HG03097 (cell line): ENCODE measurements at regions not wholly inside any gene's neighbourhood (a gene's known extent, or its start where the extent isn't known, plus 50 kb on each side); places are given as distances from the start of the nearest gene placed in this dataset.
A peak's percentile ranks its signal among the peaks of the same experiment; 100 is the strongest.

Source experiments
- ATAC-seq: cut with Tn5 transposase; IDR thresholded peaks from one replicate; pipeline ENCODE4 v1.9.1; 2021; ENCODE audit not compliant: unreplicated experiment, low FRiP score

- ATAC-seq: no peak
These were observed 123.8 kb upstream of the PRPS1L1 start for GRCh38 chr7:18151422-18151821.

GRCh38 chr7:18153183-18153748, 125.6 kb upstream of the PRPS1L1 start:
- no peak for ATAC-seq

GRCh38 chr7:18154726-18155125, 127.1 kb upstream of the PRPS1L1 start:
- no peak for ATAC-seq

- ATAC-seq: no peak
These were observed 129.6 kb upstream of the PRPS1L1 start for GRCh38 chr7:18157233-18157632.

GRCh38 chr7:18162657-18163056, 135.0 kb upstream of the PRPS1L1 start:
- no peak for ATAC-seq

GRCh38 chr7:18163091-18163490, 135.4 kb upstream of the PRPS1L1 start:
- ATAC-seq: no peak

DNA sequence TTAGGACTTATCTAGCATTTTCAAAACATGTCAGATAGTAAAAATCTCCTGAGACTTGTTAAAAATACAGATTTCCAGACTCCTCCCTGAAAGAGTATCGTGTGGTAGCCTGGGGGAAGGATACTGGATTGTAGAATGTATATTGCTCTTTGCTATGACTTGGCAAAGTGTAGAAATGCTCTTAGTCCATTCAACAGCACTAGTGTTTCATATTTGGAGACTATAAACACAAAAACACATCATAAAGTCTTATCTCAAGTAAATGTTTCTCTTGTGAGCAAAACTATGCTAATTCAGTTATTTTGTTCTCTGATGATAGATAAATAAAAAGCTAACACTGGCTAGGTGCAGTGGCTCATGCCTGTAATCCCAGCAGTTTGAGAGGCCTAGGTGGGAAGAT, 137.5 kb upstream of the PRPS1L1 start:
- ATAC-seq: no peak

DNA sequence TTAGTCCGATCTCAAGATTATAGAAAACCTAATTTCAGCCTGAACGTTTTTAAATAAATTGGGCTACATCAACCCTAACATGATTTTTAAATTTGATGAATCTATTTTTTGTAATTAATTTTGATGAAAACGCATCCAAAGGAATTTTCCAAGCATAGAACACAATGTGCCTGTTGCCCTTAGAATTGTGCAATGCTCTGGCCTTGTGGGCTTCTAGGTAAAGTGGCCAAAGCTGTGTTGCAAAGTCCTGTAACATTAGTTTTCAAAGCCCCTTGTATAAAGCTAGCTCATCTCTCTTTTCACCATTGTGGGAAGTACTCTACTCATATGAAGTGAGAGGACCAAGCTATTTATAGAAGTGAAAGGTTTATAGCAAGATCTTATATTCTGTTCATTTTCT, 138.4 kb upstream of the PRPS1L1 start:
- no peak for ATAC-seq

- no peak for ATAC-seq
These were observed 140.2 kb upstream of the PRPS1L1 start for GRCh38 chr7:18167815-18168214.

- no peak for ATAC-seq
These were observed 147.3 kb upstream of the PRPS1L1 start for GRCh38 chr7:18174996-18175395.

DNA sequence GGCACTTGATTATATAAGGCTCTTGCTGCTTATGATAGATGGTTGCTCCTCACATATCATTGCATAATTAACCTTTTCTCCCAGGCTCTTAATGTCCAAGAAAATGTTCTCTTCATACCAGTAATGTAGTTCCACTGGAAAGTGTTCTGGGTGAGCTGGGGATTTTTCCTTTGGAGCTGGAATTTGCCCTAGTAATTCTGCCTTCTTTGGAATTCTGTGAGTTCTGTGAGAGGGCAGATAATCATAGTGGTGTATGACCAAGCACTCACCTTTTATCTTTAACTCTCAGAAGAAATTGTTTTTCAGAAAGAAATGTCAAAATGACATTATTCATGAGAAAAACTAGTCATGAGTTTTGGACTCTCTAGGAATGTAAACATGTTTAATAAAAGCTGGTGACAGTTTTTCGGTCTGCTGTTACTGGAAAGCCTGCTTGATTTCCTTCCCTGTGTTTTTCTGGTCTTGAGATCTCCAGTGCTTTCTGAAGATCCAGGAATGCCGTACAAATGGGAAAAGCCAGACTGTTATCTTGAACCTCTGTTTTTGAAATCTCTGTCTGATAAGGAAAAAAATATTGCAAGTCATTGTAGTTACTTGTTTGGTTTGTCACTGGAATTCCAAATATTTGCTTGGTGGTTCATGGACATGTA, 148.3 kb upstream of the PRPS1L1 start:
- ATAC-seq: no peak

GRCh38 chr7:18177129-18177814, 149.6 kb upstream of the PRPS1L1 start:
- no peak for ATAC-seq

DNA sequence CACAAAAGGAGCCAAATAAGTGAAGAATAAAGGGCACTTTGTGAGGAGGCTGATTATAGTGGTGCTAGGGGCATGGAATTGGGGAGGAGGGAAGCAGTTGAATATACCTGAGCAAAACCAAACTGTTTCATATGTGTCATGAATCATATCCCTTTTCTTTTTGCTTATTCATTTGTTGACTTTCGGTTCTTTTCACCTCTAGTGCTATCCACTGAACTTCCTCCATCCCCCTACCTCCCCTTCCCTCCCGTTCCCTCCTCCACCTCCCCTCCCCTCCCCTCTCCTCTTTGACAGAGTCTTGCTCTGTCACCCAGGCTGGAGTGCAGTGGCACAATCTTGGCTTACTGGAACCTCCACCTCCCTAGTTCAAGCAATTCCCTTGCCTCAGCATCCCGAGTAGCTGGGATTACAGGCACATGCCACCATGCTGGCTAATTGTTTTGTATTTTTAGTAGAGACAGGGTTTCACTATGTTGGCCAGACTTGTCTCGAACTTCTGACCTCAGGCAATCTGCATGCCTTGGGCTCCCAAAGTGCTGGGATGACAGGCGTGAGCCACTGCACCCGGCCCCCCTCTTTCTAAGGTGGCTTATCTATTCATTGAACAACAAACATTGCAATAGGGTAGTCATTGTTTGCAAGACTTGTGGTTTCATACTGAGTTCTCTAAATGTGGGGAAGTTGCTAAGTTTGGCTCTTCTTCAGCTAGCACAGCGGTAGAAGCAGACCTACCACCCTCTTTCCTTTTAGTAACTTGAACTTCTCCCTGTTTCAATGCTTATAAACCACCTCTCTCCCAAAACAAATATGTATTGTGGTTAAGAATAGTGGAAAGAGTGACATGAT, 150.4 kb upstream of the PRPS1L1 start:
- ATAC-seq: peak; percentile 86

- ATAC-seq: no peak
These were observed 151.4 kb upstream of the PRPS1L1 start for GRCh38 chr7:18179093-18179492.

DNA sequence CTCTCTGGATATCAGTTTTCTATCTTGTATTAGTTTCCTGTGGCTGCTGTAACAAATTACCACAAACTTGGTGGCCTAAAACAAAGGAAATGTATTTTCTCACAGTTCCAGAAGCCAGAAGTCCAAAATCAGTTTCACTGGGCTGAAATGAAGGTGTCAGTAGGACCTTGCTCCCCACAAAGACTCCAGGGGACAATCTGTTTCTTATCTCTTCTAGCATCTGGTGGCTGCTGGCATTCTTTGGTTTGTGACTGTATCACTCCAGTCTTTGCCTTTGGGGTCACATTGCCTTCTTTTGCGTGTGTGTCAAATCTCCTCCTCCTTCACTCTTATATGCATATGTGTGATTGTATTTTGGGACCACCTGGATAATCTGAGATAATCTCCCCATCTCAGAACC, 153.0 kb upstream of the PRPS1L1 start:
- no peak for ATAC-seq

GRCh38 chr7:18189500-18190126, 162.0 kb upstream of the PRPS1L1 start:
- no peak for ATAC-seq

- ATAC-seq: no peak
These were observed 163.7 kb upstream of the PRPS1L1 start for GRCh38 chr7:18191341-18191740.

DNA sequence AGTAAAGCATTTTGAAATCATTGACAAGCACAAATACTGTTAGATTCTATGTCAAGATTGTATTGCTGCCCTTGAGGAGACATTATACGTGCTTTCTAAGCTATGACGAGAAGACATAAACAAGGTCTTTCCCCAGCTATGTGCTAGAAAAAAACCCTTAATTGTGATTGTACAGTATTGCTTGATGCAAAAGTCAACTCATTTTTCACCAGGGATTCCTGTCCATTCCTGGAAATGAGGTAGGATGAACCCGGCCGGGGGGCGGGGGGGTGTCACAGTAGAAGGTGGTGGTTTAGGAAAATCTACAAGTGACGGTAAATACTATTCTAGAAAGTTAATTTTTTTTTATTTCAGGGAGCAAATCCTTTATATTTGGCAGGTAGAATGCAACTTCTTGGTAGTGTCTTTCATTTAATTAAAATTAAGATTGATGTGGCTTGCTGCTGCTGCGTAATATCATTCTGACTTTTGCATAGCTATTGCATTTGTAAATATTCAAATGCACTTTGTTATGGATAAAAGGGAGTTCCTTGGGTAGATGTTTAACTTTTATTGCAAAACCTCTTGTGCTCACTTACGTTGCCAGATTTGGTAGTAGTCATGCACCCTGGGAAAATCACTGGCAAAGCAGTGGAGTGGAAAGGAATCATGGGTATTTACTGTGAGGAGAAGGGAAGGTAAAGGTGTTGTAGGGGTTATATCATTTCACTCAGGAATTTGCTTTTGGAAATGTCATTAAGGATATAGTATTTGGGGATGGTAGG, 164.4 kb upstream of the PRPS1L1 start:
- ATAC-seq: no peak

DNA sequence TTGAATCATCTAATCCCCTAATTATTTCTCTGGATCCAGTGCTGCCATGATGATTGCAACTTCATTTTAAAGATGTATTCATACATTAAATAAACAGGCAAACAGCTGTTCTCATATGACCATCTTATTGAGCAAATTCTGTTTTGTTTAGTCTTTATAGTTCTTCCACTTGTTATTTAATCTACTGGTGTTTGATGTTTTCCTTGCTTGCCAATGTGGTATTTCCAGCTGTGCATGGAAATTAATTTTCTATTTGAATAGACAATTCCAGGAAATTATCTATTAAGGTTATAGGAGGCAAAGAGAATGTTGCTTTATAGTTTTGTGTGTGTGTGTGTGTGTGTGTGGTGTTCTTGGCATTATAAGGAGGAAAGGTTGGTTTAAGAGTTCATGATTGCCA, 167.0 kb upstream of the PRPS1L1 start:
- ATAC-seq: no peak

DNA sequence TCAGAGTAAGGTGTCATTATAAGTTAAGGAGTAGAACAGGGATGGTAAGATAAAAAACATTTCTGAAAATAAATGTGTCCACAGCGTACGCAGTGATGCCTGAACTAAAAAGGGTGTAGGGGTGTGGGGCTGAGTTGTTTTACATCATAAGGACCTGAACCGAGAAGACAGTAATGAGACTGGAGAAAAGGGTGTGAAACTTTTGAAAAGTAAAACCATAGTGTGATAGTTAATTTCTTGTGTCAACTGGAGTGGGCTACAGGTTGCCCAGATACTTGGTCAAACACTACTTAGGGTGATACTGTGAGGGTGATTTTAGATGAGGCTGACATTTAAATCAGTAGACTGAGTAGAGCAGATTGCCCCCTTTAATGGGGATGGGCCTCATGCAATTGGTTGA, 169.0 kb upstream of the PRPS1L1 start:
- no peak for ATAC-seq
